B cell (primary cell): ENCODE measurements at regions not wholly inside any gene's neighbourhood (a gene's known extent, or its start where the extent isn't known, plus 50 kb on each side); places are given as distances from the start of the nearest gene placed in this dataset.

Experiments used
- ATAC-seq: fragments of 200-7000 bp; cut with Tn5 transposase; one replicate; pipeline ENCODE4 v1.10.0; 2021; ENCODE audit warnings: low read depth, mild to moderate bottlenecking, moderate number of reproducible peaks, moderate library complexity
- CTCF ChIA-PET: fragments of 350-600 bp; sonication (Branson Sonifier 250); formaldehyde crosslinking; loops from one replicate; lab custom pipeline; 2021; ENCODE audit warnings: antibody characterized with exemption, inconsistent platforms; lab: Charles Lee
- POLR2A ChIA-PET: fragments of 350-600 bp; sonication (Branson Sonifier 250); formaldehyde crosslinking; loops from one replicate; lab custom pipeline; 2021; ENCODE audit warnings: antibody characterized with exemption; lab: Charles Lee
- DNase-seq: peaks from one replicate; pipeline ENCODE4 v3.0.0; 2013
- H2AFZ ChIP-seq: 2 replicates; pipeline ENCODE4 v1.6.1; 2012; ENCODE audit warnings: mild to moderate bottlenecking, low read depth, low read length; ENCODE audit not compliant: insufficient read depth, poor library complexity, severe bottlenecking
- H3K27ac ChIP-seq, 2 donors: 1 replicate in 1 of 2; 2 replicates in 1 of 2; pipeline ENCODE4 v1.5.1; 2012 to 2013; ENCODE audit warnings: low read length in 2 of 2, mild to moderate bottlenecking in 2 of 2, moderate library complexity in 1 of 2
- H3K27me3 ChIP-seq, 4 experiments: fragments of 200-600 bp in 1 of 4; sonication (generic) in 1 of 4; replicated peaks in 1 of 4; 1 replicate in 2 of 4; 2 replicates in 2 of 4; pipeline versions ENCODE4 v1.6.1 to v1.7.0; 2013 to 2016; ENCODE audit warnings: low read length in 3 of 4, mild to moderate bottlenecking in 2 of 4, mixed read lengths in 1 of 4, moderate library complexity in 1 of 4; ENCODE audit not compliant: insufficient read depth in 4 of 4, control insufficient read depth in 3 of 4; ENCODE audit errors: control extremely low read depth in 1 of 4
- H3K36me3 ChIP-seq, 2 experiments: replicated peaks in 1 of 2; 1 replicate in 1 of 2; 2 replicates in 1 of 2; pipeline versions ENCODE4 v1.6.1 to v1.7.1; 2013; ENCODE audit warnings: low read length in 1 of 2; ENCODE audit not compliant: insufficient read depth in 2 of 2, control insufficient read depth in 1 of 2; ENCODE audit errors: control extremely low read depth in 1 of 2, extremely low read depth in 1 of 2
- H3K4me1 ChIP-seq, 2 donors: fragments of 200-600 bp in 1 of 2; sonication (generic) in 1 of 2; 1 replicate in 1 of 2; 2 replicates in 1 of 2; pipeline versions ENCODE4 v1.5.1 to v1.6.1; 2013 to 2017; ENCODE audit warnings: low read length in 2 of 2; ENCODE audit not compliant: control insufficient read depth in 2 of 2, insufficient read depth in 2 of 2
- H3K4me2 ChIP-seq: replicated peaks from 2 replicates; pipeline ENCODE3; 2012; ENCODE audit warnings: mild to moderate bottlenecking, low read depth, low read length; ENCODE audit not compliant: poor library complexity, severe bottlenecking
- H3K4me3 ChIP-seq, 5 experiments: fragments of 200-600 bp in 1 of 5; sonication (generic) in 1 of 5; 1 replicate in 3 of 5; 2 replicates in 2 of 5; pipeline versions ENCODE4 v1.5.1 to v1.7.0; 2011 to 2016; ENCODE audit warnings: low read length in 4 of 5, mild to moderate bottlenecking in 4 of 5, low read depth in 2 of 5, control low read depth in 1 of 5, moderate library complexity in 1 of 5; ENCODE audit not compliant: insufficient read depth in 1 of 5; ENCODE audit errors: control extremely low read depth in 1 of 5, extremely low read depth in 1 of 5
- H3K79me2 ChIP-seq: fragments of 200-600 bp; sonication (generic); one replicate; pipeline ENCODE4 v1.6.0; 2016; ENCODE audit warnings: low read length; ENCODE audit not compliant: control insufficient read depth, insufficient read depth
- H3K9ac ChIP-seq: fragments of 200-600 bp; sonication (generic); 2 replicates; pipeline ENCODE4 v1.6.1; 2017; ENCODE audit warnings: mild to moderate bottlenecking, low read length, moderate library complexity
- H3K9me3 ChIP-seq, 3 donors: one replicate each; pipeline versions ENCODE4 v1.6.1 to v1.7.1; 2013; ENCODE audit warnings: low read length in 2 of 3; ENCODE audit not compliant: control insufficient read depth in 2 of 3, insufficient read depth in 1 of 3; ENCODE audit errors: control extremely low read depth in 1 of 3
- H4K20me1 ChIP-seq: 2 replicates; pipeline ENCODE4 v1.6.0; 2012; ENCODE audit warnings: mild to moderate bottlenecking, low read length; ENCODE audit not compliant: insufficient read depth, control insufficient read depth, poor library complexity, severe bottlenecking
- H3K27ac Mint-ChIP-seq: one replicate; pipeline ENCODE4 v1.8.0; 2021; ENCODE audit warnings: mixed read lengths
- H3K27me3 Mint-ChIP-seq: one replicate; pipeline ENCODE4 v1.8.0; 2021; ENCODE audit warnings: mixed read lengths
- H3K4me1 Mint-ChIP-seq: one replicate; pipeline ENCODE4 v1.8.0; 2021; ENCODE audit warnings: mixed read lengths
- H3K4me3 Mint-ChIP-seq: one replicate; pipeline ENCODE4 v1.8.0; 2021; ENCODE audit warnings: mixed read lengths
- H3K9me3 Mint-ChIP-seq: one replicate; pipeline ENCODE4 v1.8.0; 2022; ENCODE audit warnings: mixed read lengths; ENCODE audit not compliant: insufficient read depth
- EZH2 ChIP-seq: IDR thresholded peaks from 2 replicates; pipeline ENCODE4 v1.6.1; 2012; ENCODE audit warnings: borderline replicate concordance, low read depth, mild to moderate bottlenecking, moderate library complexity, low read length; ENCODE audit not compliant: insufficient read depth, poor library complexity, severe bottlenecking
- WGBS: methylation state at CpG from one replicate; pipeline ENCODE4 v1.1.5; 2013; ENCODE audit warnings: missing lambda C conversion rate; ENCODE audit not compliant: insufficient coverage; 5-methylcytosine and 5-hydroxymethylcytosine counted together
- intact Hi-C: fragments of 100-400 bp; cut with micrococcal nuclease; formaldehyde crosslinking; loops from one replicate; pipeline ENCODE4 v1.10.0; 2022
- TF ChIP-seq, protein P1 (sequence below): fragments of 200-600 bp; IDR thresholded peaks from one replicate; pipeline ENCODE4 v1.8.0; 2022; ENCODE audit warnings: antibody characterized with exemption, mild to moderate bottlenecking

DNA sequence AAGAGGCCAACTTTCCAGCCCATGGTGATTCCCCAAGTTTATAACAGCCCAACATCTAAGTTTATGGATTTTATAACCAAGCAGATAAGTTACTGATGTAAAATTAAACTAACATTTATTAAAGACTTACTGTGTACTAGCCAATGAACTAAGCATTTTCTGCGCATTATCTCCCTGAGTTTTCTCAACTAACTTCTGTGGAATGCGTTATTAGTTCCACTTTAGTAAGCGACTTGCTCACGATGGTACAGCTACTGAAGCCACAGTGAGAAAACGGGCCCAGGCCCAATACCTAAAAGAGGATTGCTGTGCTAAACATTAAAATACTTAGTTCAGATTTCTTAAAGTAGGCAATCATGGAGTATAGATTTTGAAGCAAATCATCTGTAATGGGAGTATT, 61.0 kb downstream of the ZBTB18 start:
- intact Hi-C loops = no loop called here
- Histone ChIP-seq H2AFZ (no peak overlapping the region), H3K27ac (no peak overlapping the region), H3K36me3 (no peaks in the 10 kb centered on the region), H3K4me2 (no peak overlapping the region), H3K9ac (no peak overlapping the region), H4K20me1 (no peaks in the 10 kb centered on the region), H3K9me3 (no peaks in the 10 kb centered on the region), H3K79me2 (no peaks in the 10 kb centered on the region), H3K4me1 (peaks cover 6 to 14% of the 10 kb centered on the region in 2 donors), H3K4me3 (no peak overlapping the region), H3K27me3 (peaks cover 0 to 8% (median 0%) of the 10 kb centered on the region in 4 experiments)
- TF ChIP-seq, protein P1, sequence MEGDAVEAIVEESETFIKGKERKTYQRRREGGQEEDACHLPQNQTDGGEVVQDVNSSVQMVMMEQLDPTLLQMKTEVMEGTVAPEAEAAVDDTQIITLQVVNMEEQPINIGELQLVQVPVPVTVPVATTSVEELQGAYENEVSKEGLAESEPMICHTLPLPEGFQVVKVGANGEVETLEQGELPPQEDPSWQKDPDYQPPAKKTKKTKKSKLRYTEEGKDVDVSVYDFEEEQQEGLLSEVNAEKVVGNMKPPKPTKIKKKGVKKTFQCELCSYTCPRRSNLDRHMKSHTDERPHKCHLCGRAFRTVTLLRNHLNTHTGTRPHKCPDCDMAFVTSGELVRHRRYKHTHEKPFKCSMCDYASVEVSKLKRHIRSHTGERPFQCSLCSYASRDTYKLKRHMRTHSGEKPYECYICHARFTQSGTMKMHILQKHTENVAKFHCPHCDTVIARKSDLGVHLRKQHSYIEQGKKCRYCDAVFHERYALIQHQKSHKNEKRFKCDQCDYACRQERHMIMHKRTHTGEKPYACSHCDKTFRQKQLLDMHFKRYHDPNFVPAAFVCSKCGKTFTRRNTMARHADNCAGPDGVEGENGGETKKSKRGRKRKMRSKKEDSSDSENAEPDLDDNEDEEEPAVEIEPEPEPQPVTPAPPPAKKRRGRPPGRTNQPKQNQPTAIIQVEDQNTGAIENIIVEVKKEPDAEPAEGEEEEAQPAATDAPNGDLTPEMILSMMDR = no peak
- no peak for TF ChIP-seq EZH2
- 100% methylated on average over 2 of the region's 5 CpGs for WGBS
- Mint-ChIP-seq H3K9me3 (no peaks in the 10 kb centered on the region), H3K27ac (no peak overlapping the region), H3K27me3 (peaks cover 8% of the 10 kb centered on the region), H3K4me1 (peaks cover 13% of the 10 kb centered on the region), H3K4me3 (no peak overlapping the region)
- no peak for ATAC-seq
- POLR2A ChIA-PET = no interaction called here
- CTCF ChIA-PET = no interaction called here
- DNase-seq = no peak

DNA sequence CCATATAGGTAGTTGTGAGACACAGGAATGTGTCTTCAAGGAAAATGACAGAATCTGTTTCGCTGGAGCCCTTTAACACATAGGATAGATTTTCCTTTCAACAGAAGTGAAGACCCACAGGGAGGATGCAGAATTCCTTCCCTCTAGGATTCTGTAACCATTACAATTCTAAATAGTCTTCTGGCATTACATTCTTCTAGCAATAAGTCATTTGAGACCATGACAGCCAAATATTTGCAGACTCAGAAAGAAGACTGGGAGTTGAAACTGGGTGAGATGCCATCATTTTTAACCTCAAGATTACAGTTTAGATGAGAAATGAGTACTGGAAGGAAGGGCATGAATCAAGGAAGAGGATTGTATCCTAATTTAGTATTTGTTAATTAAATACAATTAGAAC, 61.6 kb downstream of the ZBTB18 start:
- Histone ChIP-seq H4K20me1 (no peaks in the 10 kb centered on the region), H3K27ac (no peak overlapping the region), H2AFZ (no peak overlapping the region), H3K27me3 (peaks cover 0 to 8% (median 0%) of the 10 kb centered on the region in 4 experiments), H3K9ac (no peak overlapping the region), H3K4me3 (no peak overlapping the region), H3K9me3 (no peaks in the 10 kb centered on the region), H3K4me1 (peaks cover 6 to 14% of the 10 kb centered on the region in 2 donors), H3K4me2 (no peak overlapping the region), H3K79me2 (no peaks in the 10 kb centered on the region), H3K36me3 (no peaks in the 10 kb centered on the region)
- intact Hi-C loops = no loop called here
- CTCF ChIA-PET = no interaction called here
- H3K4me3 Mint-ChIP-seq = no peak overlapping the region
- ATAC-seq = no peak
- H3K27me3 Mint-ChIP-seq = peaks cover 12% of the 10 kb centered on the region
- POLR2A ChIA-PET = no interaction called here
- TF ChIP-seq, protein P1 = no peak
- no peak for TF ChIP-seq EZH2
- H3K9me3 Mint-ChIP-seq = no peaks in the 10 kb centered on the region
- H3K4me1 Mint-ChIP-seq = peaks cover 13% of the 10 kb centered on the region
- no peak overlapping the region for H3K27ac Mint-ChIP-seq
- DNase-seq = no peak
- WGBS = no CpG with 5 or more reads among the region's 1 CpG
